CD4-positive, CD25-positive, alpha-beta regulatory T cell (primary cell): ENCODE measurements at regions not wholly inside any gene's neighbourhood (a gene's known extent, or its start where the extent isn't known, plus 50 kb on each side); places are given as distances from the start of the nearest gene placed in this dataset.
"Not testable (repeated sequence)": the region's sequence is repeated elsewhere in the genome, so short reads cannot be mapped to it uniquely, and the experiment has no call there.

Experiments used
- ATAC-seq, 2 donors: fragments of 150-1000 bp; cut with Tn5 transposase; one replicate each; pipeline ENCODE4 v1.10.0; 2021; ENCODE audit warnings: low read depth in 2 of 2, moderate number of reproducible peaks in 2 of 2, moderate library complexity in 1 of 2
- DNase-seq, 3 donors: peaks; one replicate each; pipeline versions ENCODE4 v3.0.0 to v3.0.0-alpha.2; 2012 to 2022; ENCODE audit warnings: mixed read lengths in 1 of 3
- H3K27ac ChIP-seq: one replicate; pipeline ENCODE4 v1.7.0; 2013; ENCODE audit warnings: mild to moderate bottlenecking, low read length; ENCODE audit not compliant: insufficient read depth, poor library complexity, severe bottlenecking
- H3K27me3 ChIP-seq: one replicate; pipeline ENCODE4 v1.7.0; 2013; ENCODE audit warnings: low read length; ENCODE audit not compliant: control insufficient read depth, insufficient read depth
- H3K36me3 ChIP-seq: one replicate; pipeline ENCODE4 v1.7.0; 2013; ENCODE audit warnings: mild to moderate bottlenecking, low read length, moderate library complexity; ENCODE audit not compliant: control insufficient read depth, insufficient read depth
- H3K4me1 ChIP-seq: 2 replicates; pipeline ENCODE4 v1.7.0; 2013; ENCODE audit warnings: mild to moderate bottlenecking, low read length; ENCODE audit not compliant: insufficient read depth, control insufficient read depth, poor library complexity, severe bottlenecking
- H3K4me3 ChIP-seq: one replicate; pipeline ENCODE4 v1.7.0; 2013; ENCODE audit warnings: low read depth, mild to moderate bottlenecking, low read length, moderate library complexity
- H3K9me3 ChIP-seq, 2 experiments: 1 replicate in 1 of 2; 2 replicates in 1 of 2; pipeline ENCODE4 v1.7.0; 2013; ENCODE audit warnings: low read length in 2 of 2, mild to moderate bottlenecking in 1 of 2, moderate library complexity in 1 of 2; ENCODE audit not compliant: control insufficient read depth in 2 of 2
- H3K27ac Mint-ChIP-seq, 3 donors: one replicate each; pipeline ENCODE4 v1.8.0; 2020 to 2022; ENCODE audit warnings: mild to moderate bottlenecking in 3 of 3, mixed read lengths in 3 of 3, moderate library complexity in 2 of 3
- H3K27me3 Mint-ChIP-seq: one replicate; pipeline ENCODE4 v1.8.0; 2022; ENCODE audit warnings: mild to moderate bottlenecking, mixed read lengths
- H3K36me3 Mint-ChIP-seq: one replicate; pipeline ENCODE4 v1.8.0; 2020; ENCODE audit warnings: mixed read lengths
- H3K4me1 Mint-ChIP-seq, 4 donors: one replicate each; pipeline ENCODE4 v1.8.0; 2020 to 2022; ENCODE audit warnings: mixed read lengths in 4 of 4, mild to moderate bottlenecking in 1 of 4
- H3K4me3 Mint-ChIP-seq, 4 donors: one replicate each; pipeline ENCODE4 v1.8.0; 2020 to 2022; ENCODE audit warnings: mild to moderate bottlenecking in 4 of 4, mixed read lengths in 4 of 4, moderate library complexity in 3 of 4
- H3K9me3 Mint-ChIP-seq, 7 donors: one replicate each; pipeline ENCODE4 v1.8.0; 2020 to 2022; ENCODE audit warnings: mixed read lengths in 7 of 7, mild to moderate bottlenecking in 3 of 7, moderate library complexity in 2 of 7

- H3K36me3 ChIP-seq = no peaks in the 10 kb centered on the region
- H3K9me3 ChIP-seq = no peaks in the 10 kb centered on the region
- Mint-ChIP-seq H3K9me3 (peaks cover 0 to 12% (median 0%) of the 10 kb centered on the region in 7 donors), H3K27ac (no peak overlapping the region), H3K4me1 (no peaks in the 10 kb centered on the region), H3K36me3 (no peaks in the 10 kb centered on the region), H3K4me3 (no peak overlapping the region), H3K27me3 (no peaks in the 10 kb centered on the region)
- no peaks in the 10 kb centered on the region for H3K4me1 ChIP-seq
- no peak overlapping the region for H3K27ac ChIP-seq
- H3K27me3 ChIP-seq = no peaks in the 10 kb centered on the region
- no peak for ATAC-seq
- no peak for DNase-seq
- H3K4me3 ChIP-seq = no peak overlapping the region
Observed at GRCh38 chr2:192535956-192536921, 341.5 kb upstream of the TMEFF2 start.

GRCh38 chr2:192534072-192534471 lies 339.3 kb upstream of the TMEFF2 start:
- H3K9me3 ChIP-seq = no peaks in the 10 kb centered on the region
- Mint-ChIP-seq H3K27me3 (no peaks in the 10 kb centered on the region), H3K9me3 (peaks cover 0 to 12% (median 2%) of the 10 kb centered on the region in 7 donors), H3K36me3 (no peaks in the 10 kb centered on the region), H3K4me3 (no peak overlapping the region), H3K27ac (no peak overlapping the region), H3K4me1 (no peaks in the 10 kb centered on the region)
- no peaks in the 10 kb centered on the region for H3K4me1 ChIP-seq
- no peaks in the 10 kb centered on the region for H3K27me3 ChIP-seq
- no peak for DNase-seq
- no peak for ATAC-seq
- no peaks in the 10 kb centered on the region for H3K36me3 ChIP-seq
- no peak overlapping the region for H3K27ac ChIP-seq
- no peak overlapping the region for H3K4me3 ChIP-seq

- H3K4me1 ChIP-seq, H3K27me3 ChIP-seq, ATAC-seq, H3K36me3 ChIP-seq, H3K36me3 Mint-ChIP-seq, DNase-seq, H3K27ac ChIP-seq, H3K4me3 Mint-ChIP-seq, H3K4me1 Mint-ChIP-seq, H3K4me3 ChIP-seq, H3K27ac Mint-ChIP-seq, H3K9me3 ChIP-seq, H3K27me3 Mint-ChIP-seq: not testable (repeated sequence)
- peaks cover 2 to 12% (median 4%) of the 10 kb centered on the region in 7 donors for H3K9me3 Mint-ChIP-seq
Observed at GRCh38 chr2:192524642-192525251, 330.0 kb upstream of the TMEFF2 start.

GRCh38 chr2:192524214-192524613 lies 329.5 kb upstream of the TMEFF2 start:
- H3K36me3 Mint-ChIP-seq, DNase-seq, H3K27me3 ChIP-seq, H3K9me3 ChIP-seq, H3K4me3 Mint-ChIP-seq, H3K27ac ChIP-seq, H3K4me1 ChIP-seq, H3K4me1 Mint-ChIP-seq, H3K36me3 ChIP-seq, H3K27me3 Mint-ChIP-seq, H3K27ac Mint-ChIP-seq, H3K4me3 ChIP-seq, ATAC-seq: not testable (repeated sequence)
- H3K9me3 Mint-ChIP-seq = peaks cover 2 to 11% (median 4%) of the 10 kb centered on the region in 7 donors

- H3K9me3 Mint-ChIP-seq = peaks cover 0 to 2% (median 0%) of the 10 kb centered on the region in 7 donors
- Histone ChIP-seq H3K36me3 (no peaks in the 10 kb centered on the region), H3K27ac (no peak overlapping the region), H3K4me1 (no peaks in the 10 kb centered on the region), H3K4me3 (no peak overlapping the region), H3K9me3 (no peaks in the 10 kb centered on the region), H3K27me3 (no peaks in the 10 kb centered on the region)
- H3K4me3 Mint-ChIP-seq = no peak overlapping the region
- ATAC-seq (no peak), DNase-seq (no peak)
- H3K27ac Mint-ChIP-seq = no peak overlapping the region
- no peaks in the 10 kb centered on the region for H3K27me3 Mint-ChIP-seq
- no peaks in the 10 kb centered on the region for H3K36me3 Mint-ChIP-seq
- no peaks in the 10 kb centered on the region for H3K4me1 Mint-ChIP-seq
Observed at GRCh38 chr2:192515937-192516336, 321.2 kb upstream of the TMEFF2 start.

GRCh38 chr2:192513575-192513974 lies 318.8 kb upstream of the TMEFF2 start:
- Histone ChIP-seq H3K27ac (no peak overlapping the region), H3K36me3 (no peaks in the 10 kb centered on the region), H3K4me1 (no peaks in the 10 kb centered on the region), H3K27me3 (no peaks in the 10 kb centered on the region), H3K9me3 (no peaks in the 10 kb centered on the region), H3K4me3 (no peak overlapping the region)
- ATAC-seq (no peak), DNase-seq (no peak)
- Mint-ChIP-seq H3K4me1 (no peaks in the 10 kb centered on the region), H3K4me3 (no peak overlapping the region), H3K36me3 (no peaks in the 10 kb centered on the region), H3K9me3 (peaks cover 0 to 3% (median 0%) of the 10 kb centered on the region in 7 donors), H3K27me3 (no peaks in the 10 kb centered on the region), H3K27ac (no peak overlapping the region)

- not testable (repeated sequence) for DNase-seq, H3K36me3 ChIP-seq, H3K27me3 ChIP-seq, H3K27ac ChIP-seq, H3K27me3 Mint-ChIP-seq, H3K4me1 ChIP-seq, H3K27ac Mint-ChIP-seq, ATAC-seq, H3K4me3 ChIP-seq, H3K4me3 Mint-ChIP-seq, H3K4me1 Mint-ChIP-seq, H3K9me3 Mint-ChIP-seq, H3K36me3 Mint-ChIP-seq, H3K9me3 ChIP-seq
Observed at GRCh38 chr2:192507836-192508450, 313.2 kb upstream of the TMEFF2 start.
